ENCODE measurements at regions not wholly inside any gene's neighbourhood (a gene's known extent, or its start where the extent isn't known, plus 50 kb on each side); places are given as distances from the start of the nearest gene placed in this dataset.

- ChIA-PET POLR2A (no interaction called here), CTCF (no interaction called here)
- intact Hi-C loops (cut with DNase I, micrococcal nuclease), result no loop called here
- no peak overlapping the region for H3K27ac Mint-ChIP-seq
- H3K4me1 Mint-ChIP-seq, result peaks cover 6% of the 10 kb centered on the region
- DNase-seq (no peak), ATAC-seq (no peak)
- no peak overlapping the region for H3K4me3 Mint-ChIP-seq
- H3K9me3 Mint-ChIP-seq (ENCODE audit: low read depth), result no peaks in the 10 kb centered on the region
- peaks cover 5% of the 10 kb centered on the region for H3K27me3 Mint-ChIP-seq
- H3K36me3 Mint-ChIP-seq (ENCODE audit: low read depth), result no peaks in the 10 kb centered on the region
Measured at GRCh38 chr7:121484089-121484763, 88.1 kb upstream of the FAM3C start.

- ATAC-seq, result no peak
- DNase-seq, result no peak
- ChIA-PET POLR2A (no interaction called here), CTCF (no interaction called here)
- Mint-ChIP-seq H3K36me3 (ENCODE audit: low read depth) (no peaks in the 10 kb centered on the region), H3K27ac (no peak overlapping the region), H3K4me1 (peaks cover 3% of the 10 kb centered on the region), H3K4me3 (no peak overlapping the region), H3K9me3 (ENCODE audit: low read depth) (no peaks in the 10 kb centered on the region), H3K27me3 (peaks cover 1% of the 10 kb centered on the region)
- intact Hi-C loops (cut with DNase I, micrococcal nuclease), result no loop called here
Measured at GRCh38 chr7:121480566-121481335, 84.6 kb upstream of the FAM3C start.

GRCh38 chr7:121480058-121480457 lies 84.0 kb upstream of the FAM3C start:
- intact Hi-C loops (cut with DNase I, micrococcal nuclease), result no loop called here
- ChIA-PET POLR2A (no interaction called here), CTCF (interaction anchor here (0.8 kb wide), 1 partner anchor 67 kb away, joined by 3 read pairs; no protein-coding TSS in a partner anchor)
- Mint-ChIP-seq H3K4me3 (no peak overlapping the region), H3K9me3 (ENCODE audit: low read depth) (no peaks in the 10 kb centered on the region), H3K4me1 (peaks cover 3% of the 10 kb centered on the region), H3K27ac (no peak overlapping the region), H3K27me3 (peaks cover 1% of the 10 kb centered on the region), H3K36me3 (ENCODE audit: low read depth) (no peaks in the 10 kb centered on the region)
- ATAC-seq (no peak), DNase-seq (no peak)

- DNase-seq, result no peak
- H3K4me1 Mint-ChIP-seq, result peaks cover 3% of the 10 kb centered on the region
Measured at GRCh38 chr7:121479466-121479865, 83.4 kb upstream of the FAM3C start.

GRCh38 chr7:121475806-121476205 lies 79.7 kb upstream of the FAM3C start:
- no peak overlapping the region for H3K4me3 Mint-ChIP-seq
- no peaks in the 10 kb centered on the region for H3K4me1 Mint-ChIP-seq
- POLR2A ChIA-PET, result no interaction called here
- H3K36me3 Mint-ChIP-seq (ENCODE audit: low read depth), result no peaks in the 10 kb centered on the region
- CTCF ChIA-PET, result no interaction called here
- intact Hi-C loops (cut with DNase I, micrococcal nuclease), result no loop called here
- no peak for ATAC-seq
- peaks cover 4% of the 10 kb centered on the region for H3K27me3 Mint-ChIP-seq
- no peak for DNase-seq
- H3K27ac Mint-ChIP-seq, result no peak overlapping the region
- H3K9me3 Mint-ChIP-seq (ENCODE audit: low read depth), result no peaks in the 10 kb centered on the region

More at GRCh38 chr7:121479466-121479865, 83.4 kb upstream of the FAM3C start:
- H3K27ac Mint-ChIP-seq, result no peak overlapping the region
- no peaks in the 10 kb centered on the region for H3K36me3 Mint-ChIP-seq (ENCODE audit: low read depth)
- no peak overlapping the region for H3K4me3 Mint-ChIP-seq
- peaks cover 1% of the 10 kb centered on the region for H3K27me3 Mint-ChIP-seq
- ChIA-PET CTCF (interaction anchor here (0.8 kb wide), 1 partner anchor 68 kb away, joined by 3 read pairs; no protein-coding TSS in a partner anchor), POLR2A (no interaction called here)
- ATAC-seq, result no peak
- no peaks in the 10 kb centered on the region for H3K9me3 Mint-ChIP-seq (ENCODE audit: low read depth)
- intact Hi-C loops (cut with DNase I, micrococcal nuclease), result no loop called here

- POLR2A ChIA-PET, result no interaction called here
- H3K36me3 Mint-ChIP-seq (ENCODE audit: low read depth), result no peaks in the 10 kb centered on the region
- CTCF ChIA-PET, result interaction anchor here (0.7 to 1.4 kb wide), 4 partner anchors 10 to 56 kb away, joined by 3 to 5 read pairs (median 3); no protein-coding TSS in a partner anchor
- no peaks in the 10 kb centered on the region for H3K9me3 Mint-ChIP-seq (ENCODE audit: low read depth)
- DNase-seq, result no peak
- intact Hi-C loops (cut with DNase I, micrococcal nuclease), result no loop called here
- no peaks in the 10 kb centered on the region for H3K4me1 Mint-ChIP-seq
- no peak overlapping the region for H3K4me3 Mint-ChIP-seq
- ATAC-seq, result no peak
- no peak overlapping the region for H3K27ac Mint-ChIP-seq
- H3K27me3 Mint-ChIP-seq, result peaks cover 3% of the 10 kb centered on the region
Measured at GRCh38 chr7:121474301-121474673, 78.2 kb upstream of the FAM3C start.

GRCh38 chr7:121473645-121474300 lies 77.7 kb upstream of the FAM3C start:
- no peaks in the 10 kb centered on the region for H3K36me3 Mint-ChIP-seq (ENCODE audit: low read depth)
- ChIA-PET CTCF (interaction anchor here (0.7 to 1.4 kb wide), 5 partner anchors 9 to 96 kb away, joined by 3 to 5 read pairs (median 3); no protein-coding TSS in a partner anchor), POLR2A (no interaction called here)
- ATAC-seq, result no peak
- H3K27me3 Mint-ChIP-seq, result peaks cover 3% of the 10 kb centered on the region
- H3K9me3 Mint-ChIP-seq (ENCODE audit: low read depth), result no peaks in the 10 kb centered on the region
- intact Hi-C loops (cut with DNase I, micrococcal nuclease), result no loop called here
- no peaks in the 10 kb centered on the region for H3K4me1 Mint-ChIP-seq
- H3K27ac Mint-ChIP-seq, result no peak overlapping the region
- no peak for DNase-seq
- H3K4me3 Mint-ChIP-seq, result no peak overlapping the region

GRCh38 chr7:121466455-121466854 lies 70.3 kb upstream of the FAM3C start:
- Mint-ChIP-seq H3K9me3 (ENCODE audit: low read depth) (no peaks in the 10 kb centered on the region), H3K36me3 (ENCODE audit: low read depth) (no peaks in the 10 kb centered on the region), H3K27me3 (no peaks in the 10 kb centered on the region), H3K4me3 (no peak overlapping the region), H3K4me1 (no peaks in the 10 kb centered on the region), H3K27ac (no peak overlapping the region)
- no peak for ATAC-seq
- intact Hi-C loops (cut with DNase I, micrococcal nuclease), result no loop called here
- DNase-seq, result no peak
- ChIA-PET CTCF (no interaction called here), POLR2A (no interaction called here)

GRCh38 chr7:121459148-121459547 lies 63.0 kb upstream of the FAM3C start:
- Mint-ChIP-seq H3K27me3 (peaks cover 5% of the 10 kb centered on the region), H3K27ac (no peak overlapping the region), H3K9me3 (ENCODE audit: low read depth) (no peaks in the 10 kb centered on the region), H3K4me3 (no peak overlapping the region), H3K36me3 (ENCODE audit: low read depth) (no peaks in the 10 kb centered on the region), H3K4me1 (no peaks in the 10 kb centered on the region)
- intact Hi-C loops (cut with DNase I, micrococcal nuclease), result no loop called here
- ChIA-PET CTCF (no interaction called here), POLR2A (no interaction called here)
- ATAC-seq (no peak), DNase-seq (no peak)

- Mint-ChIP-seq H3K4me1 (no peaks in the 10 kb centered on the region), H3K27ac (no peak overlapping the region), H3K27me3 (peaks cover 5% of the 10 kb centered on the region), H3K9me3 (ENCODE audit: low read depth) (no peaks in the 10 kb centered on the region), H3K36me3 (ENCODE audit: low read depth) (no peaks in the 10 kb centered on the region), H3K4me3 (no peak overlapping the region)
- DNase-seq, result no peak
- no peak for ATAC-seq
- CTCF ChIA-PET, result interaction anchor here (0.7 to 1.3 kb wide), 2 partner anchors 19 to 670 kb away, joined by 3 read pairs; no protein-coding TSS in a partner anchor
- intact Hi-C loops (cut with DNase I, micrococcal nuclease), result no loop called here
- POLR2A ChIA-PET, result no interaction called here
Measured at GRCh38 chr7:121456785-121457359, 60.8 kb upstream of the FAM3C start.

GRCh38 chr7:121456015-121456414 lies 59.9 kb upstream of the FAM3C start:
- ChIA-PET POLR2A (no interaction called here), CTCF (interaction anchor here (0.6 to 1.3 kb wide), 3 partner anchors 18 to 222 kb away, joined by 3 read pairs; no protein-coding TSS in a partner anchor)
- no peaks in the 10 kb centered on the region for H3K36me3 Mint-ChIP-seq (ENCODE audit: low read depth)
- intact Hi-C loops (cut with DNase I, micrococcal nuclease), result no loop called here
- no peak overlapping the region for H3K27ac Mint-ChIP-seq
- ATAC-seq, result no peak
- H3K4me1 Mint-ChIP-seq, result no peaks in the 10 kb centered on the region
- no peak for DNase-seq
- peaks cover 5% of the 10 kb centered on the region for H3K27me3 Mint-ChIP-seq
- H3K9me3 Mint-ChIP-seq (ENCODE audit: low read depth), result no peaks in the 10 kb centered on the region
- no peak overlapping the region for H3K4me3 Mint-ChIP-seq
